Skin epidermis (tissue), 12 donors: ENCODE measurements at regions not wholly inside any gene's neighbourhood (a gene's known extent, or its start where the extent isn't known, plus 50 kb on each side); places are given as distances from the start of the nearest gene placed in this dataset.
"Not testable (repeated sequence)": the region's sequence is repeated elsewhere in the genome, so short reads cannot be mapped to it uniquely, and the experiment has no call there.

ENCODE experiments used
- H3K27ac ChIP-seq, 21 experiments: fragments of 200-600 bp; sonication (generic) in 11 of 21; one replicate each; pipeline ENCODE4 v1.5.0; 2020; ENCODE audit warnings: mild to moderate bottlenecking in 3 of 21, inconsistent platforms in 2 of 21, moderate library complexity in 2 of 21
- H3K4me3 ChIP-seq, 7 experiments: fragments of 200-600 bp; sonication (generic) in 2 of 7; one replicate each; pipeline ENCODE4 v1.5.0; 2020; ENCODE audit warnings: inconsistent platforms in 2 of 7, mild to moderate bottlenecking in 2 of 7, moderate library complexity in 1 of 7

DNA sequence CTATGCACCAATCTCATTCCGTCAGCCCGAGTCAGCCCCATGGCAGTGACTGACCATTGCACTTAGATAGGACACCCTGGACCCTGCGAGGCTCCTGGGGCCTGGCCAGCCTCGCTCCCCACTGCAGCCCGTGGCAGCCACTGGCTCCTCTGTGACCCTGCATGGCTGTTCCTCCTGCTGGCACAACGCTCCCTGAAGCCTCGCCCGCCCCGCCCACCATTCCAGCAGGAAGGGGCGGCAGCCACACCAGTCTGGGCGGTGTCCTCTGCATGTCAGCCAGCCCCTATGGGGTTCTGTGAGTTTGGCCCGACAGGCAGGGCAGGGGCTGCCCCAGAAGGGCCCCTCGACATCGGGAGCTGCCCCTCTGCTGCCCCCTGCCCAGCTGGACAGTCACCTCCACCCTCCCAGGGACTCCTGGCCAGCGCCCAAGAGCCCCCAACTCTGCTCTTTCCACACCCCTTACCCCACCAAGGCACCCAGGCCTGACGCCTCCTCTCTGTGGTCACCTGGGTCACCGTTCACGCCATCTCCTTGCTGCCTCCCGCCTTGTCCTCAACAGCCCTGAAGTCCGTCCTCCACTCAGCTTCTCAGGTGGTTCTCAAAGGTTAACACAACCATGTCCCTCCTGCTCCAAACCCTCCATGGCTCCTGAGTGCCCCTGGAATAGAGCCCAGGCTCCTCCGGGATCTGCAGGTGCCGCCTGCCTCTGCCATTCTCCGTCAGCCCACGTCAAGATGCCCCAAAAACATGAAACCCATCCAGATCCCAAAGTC lies 103.5 kb downstream of the MICALL2 start:
- Histone ChIP-seq H3K27ac (no peak overlapping the region), H3K4me3 (no peak overlapping the region)

DNA sequence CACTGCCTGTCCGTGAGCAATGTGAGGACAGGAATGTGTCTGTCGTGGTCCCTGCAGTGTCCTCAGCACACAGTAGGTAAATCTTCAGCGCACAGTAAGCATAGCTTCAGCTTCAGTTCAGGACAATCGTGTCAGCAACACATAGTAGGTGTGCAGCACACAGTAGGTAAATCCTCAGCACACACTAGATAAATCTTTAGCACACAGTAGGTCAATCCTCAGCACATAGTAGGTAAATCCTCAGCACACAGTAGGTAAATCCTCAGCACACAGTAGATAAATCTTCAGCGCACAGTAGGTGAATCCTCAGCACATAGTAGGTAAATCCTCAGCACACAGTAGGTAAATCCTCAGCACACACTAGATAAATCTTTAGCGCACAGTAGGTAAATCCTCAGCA lies 102.4 kb downstream of the MICALL2 start:
- not testable (repeated sequence) for H3K27ac ChIP-seq, H3K4me3 ChIP-seq

DNA sequence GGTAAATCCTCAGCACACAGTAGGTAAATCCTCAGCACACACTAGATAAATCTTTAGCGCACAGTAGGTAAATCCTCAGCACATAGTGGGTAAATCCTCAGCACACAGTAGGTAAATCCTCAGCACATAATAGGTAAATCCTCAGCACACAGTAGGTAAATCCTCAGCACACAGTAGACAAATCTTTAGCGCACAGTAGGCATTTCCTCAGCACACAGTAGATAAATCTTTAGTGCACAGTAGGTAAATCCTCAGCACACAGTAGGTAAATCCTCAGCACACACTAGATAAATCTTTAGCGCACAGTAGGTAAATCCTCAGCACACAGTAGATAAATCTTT lies 102.0 kb downstream of the MICALL2 start:
- not testable (repeated sequence) for H3K4me3 ChIP-seq, H3K27ac ChIP-seq

DNA sequence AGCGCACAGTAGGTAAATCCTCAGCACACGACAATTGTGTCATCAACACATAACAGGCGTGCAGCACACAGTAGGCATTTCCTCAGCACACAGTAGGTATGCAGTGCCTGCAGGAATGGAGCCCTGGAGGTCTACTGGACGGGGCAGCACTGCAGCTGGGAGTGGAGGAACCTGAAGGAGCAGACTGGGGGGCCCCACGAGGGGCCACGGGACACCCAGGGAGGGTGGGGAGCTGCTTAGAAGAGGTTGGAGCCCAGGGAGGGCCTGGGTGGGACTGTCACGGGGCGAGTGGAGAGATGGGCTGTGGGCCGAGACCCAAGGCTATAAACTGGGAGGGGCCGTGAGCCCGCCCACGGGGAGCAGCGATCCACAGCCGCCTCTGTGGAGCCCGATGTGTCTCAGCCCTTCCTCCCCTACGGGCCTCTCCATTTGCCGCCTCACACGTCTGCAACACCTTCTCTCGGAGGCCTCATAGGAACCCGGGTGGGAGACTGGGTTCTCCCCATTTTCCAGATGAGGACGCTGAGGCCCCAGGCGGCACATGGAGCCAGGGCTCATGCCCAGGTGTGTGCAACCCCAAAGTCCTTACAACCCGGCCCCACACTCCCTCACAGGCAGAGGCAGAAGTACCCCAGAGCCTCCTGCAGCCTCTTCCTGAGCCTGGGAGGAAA lies 101.5 kb downstream of the MICALL2 start:
- no peak overlapping the region for H3K4me3 ChIP-seq
- H3K27ac ChIP-seq, result no peak overlapping the region

DNA sequence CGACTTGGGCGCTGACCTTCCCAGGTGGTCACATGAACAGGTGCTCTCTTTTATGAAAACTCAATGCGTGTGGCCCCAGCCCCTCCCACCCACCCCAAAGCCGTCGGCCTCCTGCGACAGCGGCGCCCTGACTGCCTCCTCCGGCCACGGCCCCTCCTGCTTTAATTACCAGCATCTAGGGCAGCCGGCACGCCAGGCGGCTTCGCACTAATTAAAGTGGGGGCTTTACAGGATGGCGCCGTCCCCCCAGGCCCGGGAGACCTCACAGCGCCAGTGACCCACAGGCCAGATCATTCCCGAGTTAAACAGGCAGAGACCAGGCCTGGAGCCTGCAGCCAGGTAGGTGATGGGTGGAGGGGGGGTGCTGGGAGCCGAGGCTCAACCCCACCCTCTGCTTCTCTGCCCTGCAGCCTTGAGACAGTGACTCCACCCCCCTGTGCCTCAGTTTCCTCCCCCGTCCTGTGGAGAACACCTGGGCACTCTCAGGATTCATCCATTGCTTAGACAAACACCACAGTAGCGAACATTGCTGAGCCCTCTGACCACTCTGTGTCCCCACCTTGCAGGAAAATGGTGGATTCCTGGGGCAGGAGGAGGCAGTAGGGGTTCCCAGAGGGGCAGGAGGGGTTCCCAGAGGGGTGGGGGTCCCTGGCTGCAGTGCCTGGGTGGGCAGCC lies 100.8 kb downstream of the MICALL2 start:
- H3K27ac ChIP-seq, result no peak overlapping the region
- H3K4me3 ChIP-seq, result no peak overlapping the region

DNA sequence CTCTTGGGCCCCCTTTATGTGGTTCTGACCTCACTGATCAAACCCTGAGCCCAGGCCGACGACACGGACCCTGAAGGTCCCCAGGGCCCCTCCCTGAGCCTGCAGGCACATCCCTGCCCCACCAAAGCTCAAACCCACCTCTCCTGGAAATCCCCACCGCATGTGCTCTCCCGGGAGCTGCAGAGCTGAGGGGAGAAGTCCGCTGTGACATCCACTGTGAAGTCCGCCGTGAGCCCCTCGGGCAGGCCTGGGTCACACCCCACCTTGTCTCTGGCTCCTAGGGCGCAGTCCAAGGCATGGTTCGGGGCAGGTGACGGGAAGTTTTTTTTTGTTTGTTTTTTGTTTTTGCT lies 100.2 kb downstream of the MICALL2 start:
- H3K27ac ChIP-seq, result no peak overlapping the region
- H3K4me3 ChIP-seq, result no peak overlapping the region

DNA sequence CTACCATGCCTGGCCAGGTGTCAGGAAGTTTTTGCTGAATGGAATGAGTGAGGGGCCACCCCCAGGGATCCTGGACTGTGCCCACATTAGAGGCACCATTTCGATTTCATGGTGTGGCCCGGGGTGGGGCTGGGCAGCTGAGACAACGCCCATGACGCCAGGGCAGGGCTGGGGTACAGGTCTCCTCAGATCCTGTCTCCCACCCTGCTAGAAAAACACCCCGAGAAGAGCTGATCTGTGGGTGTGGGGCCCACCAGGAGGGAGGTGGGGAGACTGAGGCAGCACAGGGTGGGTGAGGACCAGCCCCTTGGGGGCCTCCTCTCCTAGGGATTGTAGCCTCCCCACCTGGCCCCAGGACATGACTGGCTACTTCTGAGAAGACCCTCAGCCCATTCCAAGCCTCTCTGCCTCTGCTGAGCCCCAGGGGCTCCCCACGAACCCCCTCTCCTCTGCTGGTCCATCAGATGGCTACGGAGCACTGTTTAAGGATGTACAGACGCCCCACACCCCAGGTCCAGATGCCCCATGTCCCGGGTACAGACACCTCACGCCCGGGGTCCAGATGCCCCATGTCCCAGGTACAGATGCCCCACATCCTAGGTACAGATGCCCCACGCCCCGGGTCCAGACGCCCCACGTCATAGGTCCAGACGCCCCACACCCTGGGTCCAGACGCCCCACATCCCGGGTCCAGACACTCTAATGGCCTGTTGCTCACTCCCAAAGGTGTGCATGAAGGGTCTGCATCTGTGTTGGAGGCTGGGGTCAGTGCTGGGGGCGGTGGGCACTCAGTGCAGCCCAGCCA lies 99.4 kb downstream of the MICALL2 start:
- Histone ChIP-seq H3K27ac (no peak overlapping the region), H3K4me3 (no peak overlapping the region)

DNA sequence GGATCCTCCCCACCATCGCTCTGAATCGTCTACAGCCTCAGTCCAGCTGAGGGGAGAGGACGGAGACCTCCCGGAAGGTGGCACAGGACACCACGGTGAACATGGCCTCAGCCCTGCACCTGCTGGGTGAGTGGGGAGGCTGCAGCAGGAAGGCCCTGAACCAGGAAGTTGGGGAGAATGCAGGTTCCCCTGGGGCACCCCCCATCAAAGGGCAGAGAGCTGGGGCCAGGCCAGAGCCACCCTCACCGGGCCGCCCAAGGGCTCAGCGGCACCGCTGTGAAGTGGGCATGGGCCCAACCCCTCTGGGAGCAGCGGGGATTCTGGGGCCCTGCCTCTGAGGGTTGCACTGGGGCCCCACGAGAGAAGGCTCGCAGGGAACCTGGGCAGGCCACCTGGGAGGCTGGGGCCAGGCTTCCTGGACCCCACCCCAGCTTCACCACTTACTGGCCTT lies 98.7 kb downstream of the MICALL2 start:
- H3K27ac ChIP-seq, result no peak overlapping the region

DNA sequence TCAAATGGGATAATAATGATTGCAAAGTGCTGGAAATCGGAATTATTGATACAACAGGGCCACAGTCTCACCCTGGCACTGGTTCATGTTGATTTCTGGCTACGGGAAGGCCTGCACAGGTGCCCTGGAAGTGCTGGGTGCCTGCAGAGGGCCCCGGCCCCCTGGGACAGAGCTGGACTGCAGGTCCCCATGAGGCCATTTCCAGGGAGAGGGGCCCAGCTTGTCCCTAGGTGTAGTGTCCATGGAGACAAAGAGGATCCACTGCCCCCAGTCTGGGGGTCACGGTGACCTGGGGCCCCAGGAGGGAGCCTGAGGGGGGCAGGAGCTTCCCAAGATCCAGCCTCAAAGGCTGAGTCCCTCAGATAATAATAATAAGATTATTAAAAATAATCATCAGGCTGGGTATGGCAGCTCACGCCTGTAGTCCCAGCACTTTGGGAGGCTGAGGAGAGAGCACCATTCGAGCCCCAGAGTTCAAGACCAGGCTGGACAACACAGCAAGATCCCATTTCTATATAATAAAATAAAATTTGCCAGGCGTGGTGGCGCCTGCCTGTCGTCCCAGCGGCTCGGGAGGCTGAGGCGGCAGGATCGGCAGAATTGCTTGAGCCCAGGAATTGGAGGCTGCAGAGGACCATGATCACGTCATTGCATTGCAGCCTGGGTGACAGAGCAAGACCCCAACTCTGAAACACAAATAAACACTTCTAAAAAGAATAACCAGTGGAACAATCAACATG lies 98.1 kb downstream of the MICALL2 start:
- Histone ChIP-seq H3K4me3 (no peak overlapping the region), H3K27ac (no peak overlapping the region)

More for the DNA sequence above, 98.7 kb downstream of the MICALL2 start:
- no peak overlapping the region for H3K4me3 ChIP-seq

DNA sequence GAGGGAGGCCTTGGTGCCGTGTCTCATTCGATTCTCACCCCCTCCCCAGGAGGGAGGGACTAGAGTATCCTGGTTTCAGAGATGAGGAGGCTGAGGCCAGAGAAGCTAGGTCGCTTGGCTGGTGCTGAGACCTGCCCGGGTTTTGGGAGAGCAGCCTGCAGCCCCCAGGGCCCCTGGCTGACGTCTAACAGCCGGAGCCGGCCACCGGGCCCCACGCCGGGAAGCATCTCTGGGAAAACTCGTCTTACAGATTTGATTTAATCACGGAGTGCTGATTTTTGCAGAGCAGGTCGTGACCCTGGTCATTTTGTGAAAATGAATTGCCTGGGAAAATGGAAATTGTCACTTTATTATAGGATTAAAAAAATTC lies 97.5 kb downstream of the MICALL2 start:
- Histone ChIP-seq H3K4me3 (no peak overlapping the region), H3K27ac (no peak overlapping the region)

DNA sequence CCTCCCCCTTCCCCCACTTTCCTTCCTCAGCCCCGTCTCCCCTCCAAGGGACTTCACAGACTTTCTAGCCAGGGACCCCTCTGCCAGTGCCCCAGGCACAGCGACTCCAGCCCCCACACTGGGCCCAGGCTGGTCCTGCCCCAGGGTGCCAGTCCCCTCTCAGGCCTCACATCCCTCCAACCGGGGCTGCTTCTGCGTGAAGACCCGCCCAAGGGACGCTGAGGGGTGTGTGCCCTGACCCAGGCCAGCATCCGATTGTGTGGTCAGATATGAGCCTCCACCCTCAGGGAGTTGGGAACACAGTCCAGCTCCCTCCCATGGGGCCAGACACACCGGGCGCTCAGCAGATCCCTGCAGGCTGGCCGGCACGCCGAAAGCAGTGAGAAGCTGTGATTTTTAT lies 97.0 kb downstream of the MICALL2 start:
- Histone ChIP-seq H3K27ac (no peak overlapping the region), H3K4me3 (no peak overlapping the region)

DNA sequence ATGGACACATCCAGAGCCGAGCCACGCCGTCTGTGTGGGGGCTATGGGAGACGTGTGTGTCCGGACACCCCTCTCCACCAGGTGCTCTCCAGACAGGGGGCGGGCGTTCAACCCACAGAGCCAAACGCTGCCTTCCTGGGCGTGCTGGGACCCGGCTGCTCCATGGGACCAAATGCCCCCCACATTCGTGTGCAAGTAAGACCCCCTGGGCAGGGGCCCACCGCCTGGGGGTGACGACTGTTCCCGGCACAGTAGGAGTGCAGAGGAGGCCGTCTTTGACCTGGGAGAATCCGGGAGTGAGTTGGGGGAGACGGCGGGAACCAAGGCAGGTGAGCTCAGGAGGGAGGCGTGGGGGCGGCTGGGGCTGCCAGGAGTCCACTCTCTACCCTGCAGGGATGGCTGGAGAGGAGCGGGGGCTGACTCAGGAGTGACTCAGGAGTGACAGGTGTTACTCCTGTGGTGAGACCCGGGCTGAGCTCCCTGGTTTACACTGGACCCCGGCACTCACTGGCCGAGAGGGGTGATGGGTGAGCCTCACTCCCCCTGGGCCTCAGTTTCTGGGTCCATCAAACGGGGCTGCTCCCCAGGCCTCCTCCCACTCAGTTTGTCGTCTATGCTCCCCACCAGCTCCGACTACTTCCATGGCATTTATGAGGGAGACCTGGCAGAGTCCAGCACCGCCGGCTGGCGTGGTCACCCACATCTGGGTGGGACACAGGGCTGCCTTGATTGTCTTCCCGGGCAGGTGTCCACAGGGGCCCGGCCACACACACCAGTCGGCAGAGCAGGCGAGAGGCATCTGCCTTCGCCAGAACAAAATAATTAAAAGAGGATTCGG lies 95.0 kb downstream of the MICALL2 start:
- Histone ChIP-seq H3K4me3 (no peak overlapping the region), H3K27ac (no peak overlapping the region)

DNA sequence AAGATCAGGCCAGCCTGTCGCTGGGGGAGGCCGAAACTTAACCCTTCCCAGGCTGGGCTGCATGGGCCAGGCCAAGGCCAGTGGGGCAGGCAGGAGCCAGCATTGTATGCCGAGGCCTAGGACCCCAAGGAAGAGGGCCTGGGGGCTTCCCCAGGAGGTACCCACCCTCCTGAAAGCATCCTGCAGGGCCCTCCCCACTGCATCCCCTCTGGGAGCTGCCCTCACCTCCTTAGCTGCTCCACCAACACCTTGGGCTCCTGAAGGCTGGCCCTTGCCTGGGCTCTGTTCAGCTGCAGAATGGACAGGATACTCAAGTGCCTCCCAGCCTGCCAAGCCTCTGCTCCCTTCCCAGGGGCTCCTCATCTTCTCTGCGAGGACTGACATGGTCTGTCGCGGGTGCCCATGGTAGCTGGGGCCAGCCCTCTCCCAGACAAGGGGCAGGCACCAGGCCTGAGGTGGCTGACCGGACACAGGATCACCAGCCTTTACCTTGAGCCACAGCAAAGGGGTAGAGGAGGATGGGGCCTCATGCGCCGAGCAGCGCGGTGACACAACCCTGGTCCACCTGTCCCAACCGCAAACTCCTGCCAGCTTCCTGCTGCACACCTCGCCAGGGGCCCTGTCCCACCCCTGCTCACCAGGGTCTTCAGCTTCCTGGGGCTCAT lies 94.2 kb downstream of the MICALL2 start:
- no peak overlapping the region for H3K27ac ChIP-seq
- H3K4me3 ChIP-seq, result no peak overlapping the region

DNA sequence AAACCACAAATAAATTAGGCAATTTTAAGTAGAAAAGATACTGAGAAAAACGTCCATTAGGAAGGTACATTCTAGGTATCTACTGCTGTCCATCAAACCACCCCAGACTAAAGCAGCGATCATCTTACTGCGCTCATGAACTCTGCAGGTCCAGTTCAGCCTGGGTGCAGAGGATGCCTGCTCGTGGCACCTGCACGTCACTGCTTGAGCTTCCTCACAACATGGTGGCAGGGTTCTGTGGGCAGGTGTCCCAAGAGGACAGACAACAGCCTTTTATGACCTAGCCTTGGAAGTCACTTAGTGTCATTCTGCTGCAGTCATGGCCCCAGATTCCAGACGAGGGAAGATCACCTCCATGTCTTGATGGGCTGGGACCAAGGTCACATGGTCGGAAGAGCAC lies 93.4 kb downstream of the MICALL2 start:
- no peak overlapping the region for H3K4me3 ChIP-seq
- H3K27ac ChIP-seq, result no peak overlapping the region

DNA sequence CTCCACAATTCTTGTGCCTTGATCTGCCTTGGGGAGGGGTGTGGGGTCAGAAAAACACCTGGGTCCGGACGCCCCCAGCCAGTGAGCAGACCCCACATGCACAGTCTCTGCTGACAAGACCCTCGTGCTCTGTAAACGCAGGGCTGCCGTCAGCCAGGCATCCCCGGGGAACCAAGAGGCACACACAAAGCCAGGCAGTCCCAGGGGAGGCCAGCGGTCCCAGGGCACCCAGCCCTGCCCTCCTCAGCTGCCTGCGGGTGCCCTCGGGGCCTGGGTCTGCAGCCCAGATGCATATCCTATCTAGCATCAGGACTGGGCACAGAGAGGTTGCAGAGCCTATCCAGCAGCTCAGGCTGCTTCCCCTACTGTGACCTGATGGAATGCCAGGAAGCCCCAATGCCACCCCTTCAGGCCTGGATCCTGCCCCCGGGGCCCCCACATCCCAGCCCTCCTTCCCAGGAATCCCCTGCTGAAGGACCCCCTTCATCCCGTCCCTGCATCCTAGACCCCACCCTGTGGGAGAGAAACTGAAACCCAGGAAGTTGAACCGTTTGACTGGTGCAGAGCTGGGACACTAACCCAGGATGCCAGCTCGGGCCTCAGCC lies 92.4 kb downstream of the MICALL2 start:
- no peak overlapping the region for H3K4me3 ChIP-seq

DNA sequence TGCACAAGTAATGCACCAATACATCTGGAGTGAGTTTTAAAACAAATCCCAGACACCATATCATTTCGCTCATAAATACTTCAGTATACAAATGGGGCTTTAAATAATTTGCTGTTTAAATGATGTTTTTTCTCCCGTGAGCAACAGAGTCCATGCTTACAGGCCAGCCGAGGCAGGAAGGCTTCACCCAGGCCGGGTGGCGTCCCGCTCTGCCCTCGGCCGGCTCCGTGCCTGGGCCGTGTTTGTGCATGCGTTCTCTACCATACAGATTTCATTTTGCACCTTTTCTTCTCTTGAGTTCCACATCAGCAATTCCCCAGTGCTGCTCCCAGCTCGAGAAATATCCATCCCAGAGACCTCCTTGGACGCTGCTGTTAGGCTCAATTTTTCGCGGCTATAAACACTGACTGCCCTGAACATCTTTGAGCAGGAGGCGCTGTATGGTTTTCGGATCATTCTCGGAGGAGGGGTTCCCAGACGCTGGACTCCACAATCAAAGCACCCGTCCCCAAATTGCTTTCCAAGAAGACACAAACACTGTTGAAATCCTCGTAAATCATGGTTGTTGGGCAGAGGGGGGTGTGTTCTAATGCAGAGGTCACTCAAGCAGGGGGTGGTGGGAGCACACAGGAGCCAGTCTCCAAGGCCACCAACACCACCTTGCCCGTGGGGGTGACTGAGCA lies 91.6 kb downstream of the MICALL2 start:
- Histone ChIP-seq H3K4me3 (no peak overlapping the region), H3K27ac (no peak overlapping the region)

More for the DNA sequence above, 92.4 kb downstream of the MICALL2 start:
- no peak overlapping the region for H3K27ac ChIP-seq

DNA sequence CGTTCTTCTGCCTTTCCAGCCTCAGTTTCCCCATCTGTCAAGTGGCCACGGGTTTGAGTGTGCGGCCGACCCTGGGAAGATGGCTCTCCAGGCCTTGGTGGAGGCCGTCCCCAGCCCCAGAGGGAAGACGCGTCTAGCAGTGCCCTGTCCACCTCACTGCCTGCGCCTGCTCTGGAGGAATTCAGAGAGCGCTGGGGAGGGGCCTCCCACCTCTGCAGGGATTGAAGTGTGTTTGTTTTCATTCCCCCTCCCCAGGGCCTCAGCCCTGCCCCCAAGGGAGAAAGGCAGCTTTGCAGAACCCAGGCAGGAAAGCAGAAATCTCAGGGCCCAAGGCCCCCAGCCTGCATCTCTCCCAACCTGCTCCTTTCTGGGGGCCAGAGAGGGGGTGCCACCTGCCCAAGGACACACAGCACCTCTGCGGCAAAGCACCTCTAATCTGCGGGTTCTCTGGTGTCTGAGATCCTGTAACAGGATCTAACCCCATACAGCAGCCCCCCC lies 91.0 kb downstream of the MICALL2 start:
- no peak overlapping the region for H3K4me3 ChIP-seq
- no peak overlapping the region for H3K27ac ChIP-seq
